Neuron (in vitro differentiated cells): ENCODE measurements at regions not wholly inside any gene's neighbourhood (a gene's known extent, or its start where the extent isn't known, plus 50 kb on each side); places are given as distances from the start of the nearest gene placed in this dataset.

Experiments used
- H2AFZ ChIP-seq: one replicate; pipeline ENCODE4 v1.6.1; 2013; ENCODE audit warnings: low read depth, mild to moderate bottlenecking, inconsistent platforms, low read length, moderate library complexity
- H3K27me3 ChIP-seq: one replicate; pipeline ENCODE4 v1.6.1; 2013; ENCODE audit warnings: low read length; ENCODE audit not compliant: insufficient read depth
- H3K36me3 ChIP-seq: one replicate; pipeline ENCODE4 v1.6.1; 2013; ENCODE audit warnings: low read length; ENCODE audit not compliant: insufficient read depth
- H3K4me1 ChIP-seq: one replicate; pipeline ENCODE4 v1.6.1; 2013; ENCODE audit warnings: low read length; ENCODE audit not compliant: insufficient read depth
- H3K4me3 ChIP-seq: 2 replicates; pipeline ENCODE4 v1.5.1; 2013; ENCODE audit warnings: mild to moderate bottlenecking, low read length, moderate library complexity
- H3K9me3 ChIP-seq: one replicate; pipeline ENCODE4 v1.6.1; 2013; ENCODE audit warnings: low read length

DNA sequence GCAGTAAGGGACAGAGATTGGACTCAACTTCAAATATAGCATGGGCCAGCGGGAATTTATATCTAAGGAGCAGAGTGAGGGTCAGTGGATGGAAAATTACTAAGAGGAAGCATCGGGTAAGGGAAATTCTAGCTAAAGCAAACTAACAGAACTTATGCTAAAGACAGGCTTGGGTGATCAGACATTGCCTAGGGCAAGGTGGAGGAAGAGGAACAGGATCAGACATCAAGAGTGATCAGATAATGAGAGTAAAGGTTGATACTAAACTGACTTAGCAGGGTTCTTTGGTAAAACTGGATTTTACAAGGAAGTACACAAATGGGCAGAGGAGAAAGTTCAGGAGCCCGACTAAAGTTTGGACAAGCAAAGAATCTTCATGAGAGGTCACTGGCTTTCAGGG, 86.3 kb upstream of the TOM1L1 start:
- no peak overlapping the region for H3K4me3 ChIP-seq

DNA sequence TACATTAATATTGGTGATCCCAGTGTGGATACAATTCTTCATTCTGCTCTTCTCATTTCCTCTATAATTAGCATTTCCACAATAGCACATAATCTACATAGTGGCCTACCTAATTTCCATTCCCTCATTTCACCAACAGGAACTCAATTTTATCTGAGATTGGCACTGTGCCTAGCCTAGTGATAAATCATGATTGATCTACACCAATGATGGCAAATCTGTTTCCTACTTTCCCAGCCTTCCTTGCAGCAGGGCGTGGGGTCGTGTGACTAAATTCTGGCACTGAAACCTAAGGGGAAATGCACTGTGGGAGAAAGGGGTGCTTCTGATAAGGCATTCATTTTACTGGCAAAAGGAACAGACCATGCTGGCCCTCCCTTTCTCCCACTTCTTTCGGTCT, 66.6 kb upstream of the TOM1L1 start:
- Histone ChIP-seq H2AFZ (no peak overlapping the region), H3K4me1 (no peaks in the 10 kb centered on the region), H3K4me3 (no peak overlapping the region), H3K36me3 (no peaks in the 10 kb centered on the region), H3K9me3 (no peaks in the 10 kb centered on the region), H3K27me3 (peaks cover 4% of the 10 kb centered on the region)

More for the DNA sequence above, 86.3 kb upstream of the TOM1L1 start:
- no peaks in the 10 kb centered on the region for H3K36me3 ChIP-seq
- no peaks in the 10 kb centered on the region for H3K4me1 ChIP-seq
- H3K27me3 ChIP-seq: no peaks in the 10 kb centered on the region
- no peak overlapping the region for H2AFZ ChIP-seq
- no peaks in the 10 kb centered on the region for H3K9me3 ChIP-seq

DNA sequence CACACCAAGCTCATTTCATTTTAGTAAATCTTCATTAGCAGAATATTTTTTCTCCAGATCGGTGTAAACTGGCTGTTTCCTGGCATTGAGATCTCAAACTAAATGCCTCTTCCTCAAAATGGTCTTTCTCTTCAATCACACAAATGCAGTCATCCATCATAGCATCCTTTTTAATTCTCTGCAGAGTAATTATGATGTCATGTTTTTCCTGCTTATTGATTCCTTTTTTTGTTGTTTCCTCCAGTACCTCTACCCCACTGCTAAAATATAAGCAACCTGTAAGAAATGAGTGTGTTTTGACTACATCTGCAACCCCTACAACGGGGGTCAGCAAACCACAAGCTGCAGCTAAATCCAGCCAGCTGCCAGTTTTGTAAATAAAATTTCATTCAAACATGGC, 65.6 kb upstream of the TOM1L1 start:
- no peaks in the 10 kb centered on the region for H3K4me1 ChIP-seq
- H3K27me3 ChIP-seq: peaks cover 4% of the 10 kb centered on the region
- H3K9me3 ChIP-seq: no peaks in the 10 kb centered on the region
- no peaks in the 10 kb centered on the region for H3K36me3 ChIP-seq
- no peak overlapping the region for H2AFZ ChIP-seq
- H3K4me3 ChIP-seq: no peak overlapping the region

DNA sequence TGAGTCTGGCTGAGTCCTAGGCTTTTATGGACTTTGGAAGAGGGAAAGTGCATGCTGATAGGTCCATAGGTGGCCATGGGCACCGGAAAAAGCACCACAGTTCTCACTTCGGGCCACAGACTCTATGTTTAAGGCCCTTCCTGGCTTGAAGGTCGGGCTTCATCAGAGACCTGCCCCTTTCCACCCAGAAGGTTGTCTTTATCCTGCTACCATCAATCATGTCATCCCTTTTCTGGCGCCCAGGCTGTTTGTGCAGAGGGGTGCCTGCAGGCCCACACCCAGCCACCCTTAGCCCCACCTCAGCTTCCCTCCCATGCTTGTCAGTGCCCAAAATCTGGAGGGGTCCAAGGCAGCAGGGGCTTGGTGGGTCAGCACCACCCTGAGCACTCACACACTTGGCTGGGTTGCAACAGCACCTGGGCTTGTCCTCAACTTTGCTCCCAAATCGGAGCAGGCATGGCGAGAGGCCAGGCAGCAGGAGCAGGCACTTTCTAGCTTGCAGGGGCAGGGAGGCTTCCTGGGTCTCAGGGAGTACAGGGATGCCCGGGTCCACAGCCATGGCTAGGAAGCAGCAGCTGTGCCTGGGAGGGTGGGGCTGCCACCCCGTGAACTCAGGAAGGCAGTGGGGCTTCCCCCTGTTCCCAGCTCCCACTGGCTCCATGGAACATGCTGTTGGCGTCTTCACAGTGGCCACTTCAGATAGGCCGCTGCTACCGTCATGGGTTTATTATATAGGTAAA, 63.8 kb upstream of the TOM1L1 start:
- Histone ChIP-seq H2AFZ (no peak overlapping the region), H3K27me3 (peaks cover 4% of the 10 kb centered on the region), H3K36me3 (no peaks in the 10 kb centered on the region), H3K9me3 (no peaks in the 10 kb centered on the region), H3K4me1 (no peaks in the 10 kb centered on the region), H3K4me3 (no peak overlapping the region)

DNA sequence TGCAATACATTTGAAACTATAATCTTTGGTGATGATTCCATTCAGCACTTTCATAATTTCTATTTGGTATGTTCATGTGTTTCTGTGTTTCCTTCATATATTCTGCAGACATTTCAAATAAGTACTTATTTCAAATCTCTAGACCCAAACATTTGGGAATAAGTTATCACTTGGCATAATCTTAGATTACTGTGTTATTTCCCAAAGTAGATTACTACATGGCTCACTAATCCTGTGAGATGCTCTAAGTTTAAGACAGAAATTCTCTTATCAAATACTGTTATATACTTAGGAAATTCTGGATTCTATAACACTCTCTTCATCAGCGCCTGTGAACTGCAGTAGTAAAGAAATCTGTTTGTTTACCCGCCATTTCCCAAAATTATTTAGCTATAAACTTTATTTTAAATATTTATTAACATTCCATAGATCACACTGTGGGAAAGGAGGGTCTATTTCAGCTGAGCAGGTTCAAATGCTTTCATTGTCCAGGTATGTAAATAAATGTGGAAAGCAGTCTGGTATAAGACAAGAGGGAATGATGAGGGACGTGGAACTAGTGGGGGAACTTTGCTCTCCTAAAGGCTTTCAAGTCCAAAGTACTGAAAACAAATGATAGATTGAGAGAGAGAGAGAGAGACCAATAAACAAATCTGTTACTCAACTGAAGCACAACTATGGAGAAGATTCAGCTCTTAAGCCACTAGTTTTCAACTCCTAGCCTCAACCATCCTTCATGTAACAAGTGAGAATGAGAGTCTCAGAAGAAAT, 61.8 kb upstream of the TOM1L1 start:
- Histone ChIP-seq H2AFZ (no peak overlapping the region), H3K4me1 (no peaks in the 10 kb centered on the region), H3K9me3 (no peaks in the 10 kb centered on the region), H3K27me3 (peaks cover 4% of the 10 kb centered on the region), H3K36me3 (no peaks in the 10 kb centered on the region), H3K4me3 (no peak overlapping the region)

DNA sequence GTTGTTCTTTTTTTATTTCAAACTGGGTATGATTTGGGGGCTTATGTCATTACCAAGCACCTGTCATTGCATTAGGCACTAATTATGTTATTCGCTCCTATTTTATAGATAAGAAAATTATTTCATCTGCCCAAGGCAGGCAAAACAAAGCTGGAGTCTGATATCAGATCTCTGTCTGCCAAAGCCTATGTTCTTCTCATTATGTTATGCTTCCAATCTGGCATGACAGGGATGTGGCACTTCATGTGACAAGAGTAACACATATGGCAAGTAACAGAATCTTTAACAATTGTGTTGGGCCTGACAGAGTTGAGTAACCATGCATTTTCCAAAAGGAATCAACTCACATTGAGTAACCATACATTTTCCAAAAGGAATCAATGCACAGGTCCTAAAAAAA, 61.2 kb upstream of the TOM1L1 start:
- H3K4me3 ChIP-seq: no peak overlapping the region
- H3K36me3 ChIP-seq: no peaks in the 10 kb centered on the region
- no peaks in the 10 kb centered on the region for H3K4me1 ChIP-seq
- no peaks in the 10 kb centered on the region for H3K9me3 ChIP-seq
- H3K27me3 ChIP-seq: peaks cover 4% of the 10 kb centered on the region
- no peak overlapping the region for H2AFZ ChIP-seq

DNA sequence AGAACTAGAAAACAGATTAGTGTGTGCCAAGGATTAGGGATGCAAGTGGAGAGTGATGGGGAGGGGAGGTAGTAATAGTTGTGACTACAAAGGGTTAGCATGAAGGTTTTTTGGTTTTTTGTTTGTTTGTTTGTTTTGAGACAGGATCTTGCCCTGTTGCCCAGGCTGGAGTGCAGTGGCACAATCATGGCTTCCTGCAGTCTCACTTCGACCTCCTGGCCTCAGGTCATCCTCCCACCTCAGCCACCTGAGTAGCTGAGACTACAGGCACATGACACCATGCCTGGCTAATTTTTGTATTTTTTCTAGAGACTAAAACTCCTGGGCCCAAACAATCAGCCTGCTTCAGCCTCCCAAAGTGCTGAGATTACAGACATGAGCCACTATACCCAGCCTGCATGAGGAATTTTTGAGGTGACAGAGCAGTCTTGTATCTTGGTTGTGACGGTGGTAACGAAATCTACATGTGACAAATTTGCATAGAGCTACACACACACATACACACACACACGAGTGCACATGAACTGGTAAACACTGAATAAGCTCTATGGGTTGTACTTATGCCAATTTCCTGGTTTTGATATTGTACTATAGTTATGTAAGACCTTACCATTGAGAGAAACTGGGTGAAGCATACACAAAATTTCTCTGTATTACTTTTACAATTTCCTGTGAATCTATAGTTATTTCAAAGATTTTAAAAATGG, 59.6 kb upstream of the TOM1L1 start:
- Histone ChIP-seq H2AFZ (no peak overlapping the region), H3K27me3 (peaks cover 4% of the 10 kb centered on the region), H3K36me3 (no peaks in the 10 kb centered on the region), H3K4me1 (no peaks in the 10 kb centered on the region), H3K4me3 (no peak overlapping the region), H3K9me3 (no peaks in the 10 kb centered on the region)

DNA sequence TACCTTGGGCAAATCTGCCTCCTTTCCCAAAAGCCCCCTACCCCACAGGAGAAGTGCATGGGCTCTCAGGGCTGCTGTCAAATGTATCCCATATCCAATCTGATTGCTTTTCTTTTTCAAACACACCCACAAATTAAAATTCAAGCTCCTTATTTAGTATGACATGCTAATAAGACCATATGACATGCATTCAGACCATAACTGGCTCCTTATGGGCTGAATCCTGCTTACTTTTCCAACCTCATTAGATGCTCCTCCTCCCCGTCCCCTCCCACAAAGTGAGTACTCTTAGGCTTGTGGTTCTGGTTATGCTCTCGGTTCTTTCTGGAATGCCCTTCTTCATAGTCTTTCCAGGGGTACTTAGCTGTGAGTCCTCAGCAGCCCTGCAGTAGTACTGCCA, 59.0 kb upstream of the TOM1L1 start:
- Histone ChIP-seq H2AFZ (no peak overlapping the region), H3K36me3 (no peaks in the 10 kb centered on the region), H3K4me3 (no peak overlapping the region), H3K4me1 (no peaks in the 10 kb centered on the region), H3K27me3 (peaks cover 2% of the 10 kb centered on the region), H3K9me3 (no peaks in the 10 kb centered on the region)

DNA sequence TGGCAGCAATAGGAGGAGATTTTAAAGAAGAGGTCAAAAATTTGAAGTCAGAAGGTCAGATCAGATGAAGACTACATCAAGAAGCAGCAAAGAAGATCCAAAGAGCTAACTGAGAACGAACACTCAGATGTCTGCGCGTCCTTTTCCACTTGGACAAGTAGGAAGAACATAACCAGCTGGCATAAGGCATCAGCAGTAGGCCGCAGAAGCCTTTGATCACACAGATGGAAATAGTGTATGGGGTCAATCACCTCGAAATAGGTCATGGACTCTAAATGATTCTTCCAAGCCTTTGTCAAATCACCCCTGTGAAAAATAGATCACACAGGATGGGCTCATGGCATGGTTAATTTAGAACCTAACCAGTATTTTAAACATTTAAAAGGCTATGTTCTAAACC, 56.4 kb upstream of the TOM1L1 start:
- H2AFZ ChIP-seq: no peak overlapping the region
- no peaks in the 10 kb centered on the region for H3K36me3 ChIP-seq
- no peaks in the 10 kb centered on the region for H3K27me3 ChIP-seq
- H3K4me1 ChIP-seq: no peaks in the 10 kb centered on the region
- H3K4me3 ChIP-seq: no peak overlapping the region
- no peaks in the 10 kb centered on the region for H3K9me3 ChIP-seq

DNA sequence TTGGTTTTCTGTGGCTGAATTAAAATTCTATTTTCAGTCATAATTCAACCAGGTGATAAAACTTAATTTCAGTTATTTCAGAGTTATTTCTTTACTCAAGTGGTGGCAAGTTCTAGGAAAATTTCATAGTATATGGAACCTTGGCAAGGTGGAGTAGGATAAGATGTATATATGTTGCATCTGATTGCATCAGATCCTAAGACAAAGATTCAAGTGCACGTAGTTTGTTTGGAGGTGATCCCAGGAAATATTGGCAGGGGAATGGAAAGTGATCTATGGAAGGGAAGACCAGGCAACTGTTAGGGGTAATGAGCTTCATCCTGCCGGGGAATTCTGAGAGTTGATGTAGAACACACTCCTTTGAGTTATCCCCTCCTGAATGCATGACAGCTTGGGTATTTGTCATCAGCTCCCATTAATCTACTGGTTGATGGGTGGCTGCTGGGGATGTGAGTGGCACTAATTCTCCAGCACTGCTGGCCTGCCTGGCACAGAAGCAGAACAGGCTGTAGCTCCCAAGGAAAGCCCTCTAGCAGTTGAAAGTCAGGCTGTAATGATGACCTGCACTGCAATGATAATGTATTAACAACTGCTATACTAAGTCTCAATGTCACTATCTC, 52.2 kb upstream of the TOM1L1 start:
- no peaks in the 10 kb centered on the region for H3K4me1 ChIP-seq
- no peaks in the 10 kb centered on the region for H3K36me3 ChIP-seq
- no peaks in the 10 kb centered on the region for H3K9me3 ChIP-seq
- H3K27me3 ChIP-seq: no peaks in the 10 kb centered on the region
- H2AFZ ChIP-seq: no peak overlapping the region
- H3K4me3 ChIP-seq: no peak overlapping the region

DNA sequence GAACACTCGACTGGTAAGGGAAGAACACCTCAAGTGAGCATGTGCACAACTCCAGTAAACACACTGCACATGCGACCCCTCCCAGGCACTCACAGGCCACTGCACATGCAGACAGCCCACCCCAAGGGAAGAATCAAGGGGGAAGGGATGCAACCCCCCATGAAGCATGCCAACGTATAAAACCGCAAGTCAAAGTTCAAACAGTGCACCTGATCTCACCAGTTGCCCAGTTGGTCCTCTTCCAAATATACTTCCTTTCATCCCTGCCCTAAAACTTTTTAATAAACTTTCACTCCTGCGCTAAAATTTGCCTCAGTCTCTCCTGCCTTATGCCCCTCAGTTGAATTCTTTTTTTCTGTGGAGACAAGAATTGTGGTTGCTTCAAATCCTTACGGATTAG, 51.0 kb upstream of the TOM1L1 start:
- H3K4me3 ChIP-seq: no peak overlapping the region
- no peaks in the 10 kb centered on the region for H3K9me3 ChIP-seq
- H2AFZ ChIP-seq: no peak overlapping the region
- no peaks in the 10 kb centered on the region for H3K36me3 ChIP-seq
- H3K4me1 ChIP-seq: no peaks in the 10 kb centered on the region
- H3K27me3 ChIP-seq: no peaks in the 10 kb centered on the region
